Umbilical cord (tissue), 1 donor: ENCODE measurements at regions not wholly inside any gene's neighbourhood (a gene's known extent, or its start where the extent isn't known, plus 50 kb on each side); places are given as distances from the start of the nearest gene placed in this dataset.

Experiments
- DNase-seq: peaks from one replicate; pipeline ENCODE4 v3.0.0-alpha.2; 2015; ENCODE audit warnings: low spot score

- DNase-seq, result no peak
Measured at GRCh38 chr12:46470036-46470627, 97.6 kb upstream of the SLC38A2 start.

- DNase-seq, result no peak
Measured at GRCh38 chr12:46468813-46469212, 96.2 kb upstream of the SLC38A2 start.

- no peak for DNase-seq
Measured at GRCh38 chr12:46468160-46468559, 95.6 kb upstream of the SLC38A2 start.

GRCh38 chr12:46465307-46465706 lies 92.7 kb upstream of the SLC38A2 start:
- no peak for DNase-seq

GRCh38 chr12:46464863-46465262 lies 92.3 kb upstream of the SLC38A2 start:
- no peak for DNase-seq

- no peak for DNase-seq
Measured at GRCh38 chr12:46462641-46463355, 90.2 kb upstream of the SLC38A2 start.

- DNase-seq, result peak; percentile 79
Measured at GRCh38 chr12:46461907-46462640, 89.5 kb upstream of the SLC38A2 start.

- DNase-seq, result no peak
Measured at GRCh38 chr12:46461459-46461858, 88.9 kb upstream of the SLC38A2 start.

GRCh38 chr12:46460682-46461210 lies 88.2 kb upstream of the SLC38A2 start:
- no peak for DNase-seq

GRCh38 chr12:46459861-46460545 lies 87.4 kb upstream of the SLC38A2 start:
- peak; percentile 55 for DNase-seq

GRCh38 chr12:46459111-46459510 lies 86.5 kb upstream of the SLC38A2 start:
- DNase-seq, result no peak

GRCh38 chr12:46458500-46459102 lies 86.0 kb upstream of the SLC38A2 start:
- DNase-seq, result no peak

GRCh38 chr12:46457958-46458357 lies 85.4 kb upstream of the SLC38A2 start:
- no peak for DNase-seq

- DNase-seq, result peak; percentile 96
Measured at GRCh38 chr12:46456356-46457334, 84.1 kb upstream of the SLC38A2 start.

- DNase-seq, result peak; percentile 36
Measured at GRCh38 chr12:46455648-46456352, 83.2 kb upstream of the SLC38A2 start.

- DNase-seq, result no peak
Measured at GRCh38 chr12:46454981-46455380, 82.4 kb upstream of the SLC38A2 start.

- no peak for DNase-seq
Measured at GRCh38 chr12:46453428-46453827, 80.9 kb upstream of the SLC38A2 start.

- no peak for DNase-seq
Measured at GRCh38 chr12:46452776-46453175, 80.2 kb upstream of the SLC38A2 start.

- DNase-seq, result no peak
Measured at GRCh38 chr12:46452061-46452615, 79.6 kb upstream of the SLC38A2 start.
